Natural killer cell (primary cell): ENCODE measurements at regions not wholly inside any gene's neighbourhood (a gene's known extent, or its start where the extent isn't known, plus 50 kb on each side); places are given as distances from the start of the nearest gene placed in this dataset.

Experiments
- ATAC-seq, 3 donors: fragments of 150-1000 bp in 2 of 3; fragments of 200-7000 bp in 1 of 3; cut with Tn5 transposase; 1 replicate in 1 of 3; 2 replicates in 2 of 3; pipeline ENCODE4 v1.10.0; 2021; ENCODE audit warnings: mild to moderate bottlenecking in 2 of 3, moderate library complexity in 2 of 3
- DNase-seq, 2 donors: peaks; one replicate each; pipeline versions ENCODE4 v3.0.0 to v3.0.0-alpha.2; 2013 to 2021; ENCODE audit warnings: mixed read lengths in 1 of 2
- H3K27ac ChIP-seq: one replicate; pipeline ENCODE4 v1.5.1; 2013; ENCODE audit warnings: mild to moderate bottlenecking, low read length
- H3K27me3 ChIP-seq: one replicate; pipeline ENCODE4 v1.6.1; 2013; ENCODE audit warnings: low read length; ENCODE audit not compliant: control insufficient read depth, insufficient read depth
- H3K36me3 ChIP-seq: one replicate; pipeline ENCODE4 v1.6.1; 2013; ENCODE audit warnings: low read length; ENCODE audit not compliant: control insufficient read depth, insufficient read depth
- H3K4me1 ChIP-seq: one replicate; pipeline ENCODE4 v1.6.1; 2013; ENCODE audit warnings: low read length; ENCODE audit not compliant: control insufficient read depth, insufficient read depth
- H3K4me3 ChIP-seq: one replicate; pipeline ENCODE4 v1.5.1; 2013; ENCODE audit warnings: low read length
- H3K9me3 ChIP-seq: one replicate; pipeline ENCODE4 v1.6.1; 2013; ENCODE audit warnings: low read length; ENCODE audit not compliant: control insufficient read depth, insufficient read depth
- H3K27ac Mint-ChIP-seq, 2 donors: one replicate each; pipeline ENCODE4 v1.8.0; 2022; ENCODE audit warnings: mild to moderate bottlenecking in 2 of 2, mixed read lengths in 2 of 2, moderate library complexity in 1 of 2
- H3K27me3 Mint-ChIP-seq, 2 donors: one replicate each; pipeline ENCODE4 v1.8.0; 2022; ENCODE audit warnings: low read depth in 2 of 2, mixed read lengths in 2 of 2
- H3K36me3 Mint-ChIP-seq: one replicate; pipeline ENCODE4 v1.8.0; 2022; ENCODE audit warnings: mixed read lengths
- H3K4me1 Mint-ChIP-seq, 2 donors: one replicate each; pipeline ENCODE4 v1.8.0; 2022; ENCODE audit warnings: mixed read lengths in 2 of 2
- H3K4me3 Mint-ChIP-seq: one replicate; pipeline ENCODE4 v1.8.0; 2022; ENCODE audit warnings: mild to moderate bottlenecking, moderate library complexity, mixed read lengths
- H3K9me3 Mint-ChIP-seq, 2 donors: one replicate each; pipeline ENCODE4 v1.8.0; 2022; ENCODE audit warnings: mixed read lengths in 2 of 2
- WGBS: methylation state at CpG from one replicate; pipeline ENCODE4 v1.1.7; 2013; ENCODE audit warnings: missing lambda C conversion rate; ENCODE audit not compliant: insufficient coverage; 5-methylcytosine and 5-hydroxymethylcytosine counted together
- intact Hi-C: fragments of 100-400 bp; cut with micrococcal nuclease; formaldehyde crosslinking; loops from one replicate; pipeline ENCODE4 v1.14.2; 2022
- TF ChIP-seq, protein P1 (sequence below): fragments of 200-600 bp; IDR thresholded peaks from one replicate; pipeline ENCODE4 v1.8.0; 2022; ENCODE audit warnings: antibody characterized with exemption

DNA sequence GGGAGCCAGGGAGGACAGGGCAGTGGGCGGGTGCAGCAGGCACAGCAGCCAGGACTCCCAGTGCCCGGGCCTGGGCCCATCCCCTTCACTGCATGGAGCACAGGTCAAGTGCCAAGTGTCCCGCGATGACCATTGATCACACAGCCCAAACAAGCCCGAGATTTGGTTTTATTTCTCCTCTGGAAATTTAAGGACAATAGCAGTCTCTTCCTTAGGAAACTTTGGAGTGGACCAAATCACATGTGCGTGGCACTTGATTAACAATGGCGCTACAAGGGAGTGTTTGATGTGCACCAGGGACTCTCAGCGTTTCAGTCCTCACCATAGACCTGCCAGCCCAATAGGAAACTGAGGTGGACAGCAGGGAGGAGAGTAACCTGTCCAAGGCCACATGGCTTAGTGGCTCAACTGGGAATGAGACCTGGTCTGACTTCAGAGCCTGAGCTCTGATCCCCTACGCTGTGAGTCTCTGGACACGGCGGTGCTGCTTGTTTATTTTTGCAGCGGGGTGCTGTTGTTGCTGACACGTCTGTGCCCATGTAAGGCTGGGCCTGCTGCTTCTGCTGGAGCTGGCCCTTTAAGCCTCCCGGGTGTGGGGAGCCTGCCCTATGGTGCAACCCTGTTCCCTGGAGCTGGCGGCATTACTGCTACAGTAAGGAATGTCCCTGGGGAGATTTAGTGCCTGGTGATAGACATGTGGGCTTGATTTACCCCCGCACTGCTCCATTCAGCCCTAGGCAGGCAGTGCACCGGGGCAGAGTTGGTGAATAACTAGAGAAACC is 194.2 kb downstream of the INHBB start:
- Mint-ChIP-seq H3K27me3 (peaks cover 0 to 9% of the 10 kb centered on the region in 2 donors), H3K4me3 (no peak overlapping the region), H3K9me3 (no peaks in the 10 kb centered on the region), H3K27ac (no peak overlapping the region), H3K36me3 (no peaks in the 10 kb centered on the region), H3K4me1 (no peaks in the 10 kb centered on the region)
- Histone ChIP-seq H3K4me3 (no peak overlapping the region), H3K9me3 (no peaks in the 10 kb centered on the region), H3K27ac (no peak overlapping the region), H3K36me3 (no peaks in the 10 kb centered on the region), H3K27me3 (no peaks in the 10 kb centered on the region), H3K4me1 (no peaks in the 10 kb centered on the region)
- ATAC-seq (no peak), DNase-seq (no peak)
- WGBS: 85% methylated on average over 17 of the region's 17 CpGs
- TF ChIP-seq, protein P1, sequence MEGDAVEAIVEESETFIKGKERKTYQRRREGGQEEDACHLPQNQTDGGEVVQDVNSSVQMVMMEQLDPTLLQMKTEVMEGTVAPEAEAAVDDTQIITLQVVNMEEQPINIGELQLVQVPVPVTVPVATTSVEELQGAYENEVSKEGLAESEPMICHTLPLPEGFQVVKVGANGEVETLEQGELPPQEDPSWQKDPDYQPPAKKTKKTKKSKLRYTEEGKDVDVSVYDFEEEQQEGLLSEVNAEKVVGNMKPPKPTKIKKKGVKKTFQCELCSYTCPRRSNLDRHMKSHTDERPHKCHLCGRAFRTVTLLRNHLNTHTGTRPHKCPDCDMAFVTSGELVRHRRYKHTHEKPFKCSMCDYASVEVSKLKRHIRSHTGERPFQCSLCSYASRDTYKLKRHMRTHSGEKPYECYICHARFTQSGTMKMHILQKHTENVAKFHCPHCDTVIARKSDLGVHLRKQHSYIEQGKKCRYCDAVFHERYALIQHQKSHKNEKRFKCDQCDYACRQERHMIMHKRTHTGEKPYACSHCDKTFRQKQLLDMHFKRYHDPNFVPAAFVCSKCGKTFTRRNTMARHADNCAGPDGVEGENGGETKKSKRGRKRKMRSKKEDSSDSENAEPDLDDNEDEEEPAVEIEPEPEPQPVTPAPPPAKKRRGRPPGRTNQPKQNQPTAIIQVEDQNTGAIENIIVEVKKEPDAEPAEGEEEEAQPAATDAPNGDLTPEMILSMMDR: no peak
- intact Hi-C loops: no loop called here

DNA sequence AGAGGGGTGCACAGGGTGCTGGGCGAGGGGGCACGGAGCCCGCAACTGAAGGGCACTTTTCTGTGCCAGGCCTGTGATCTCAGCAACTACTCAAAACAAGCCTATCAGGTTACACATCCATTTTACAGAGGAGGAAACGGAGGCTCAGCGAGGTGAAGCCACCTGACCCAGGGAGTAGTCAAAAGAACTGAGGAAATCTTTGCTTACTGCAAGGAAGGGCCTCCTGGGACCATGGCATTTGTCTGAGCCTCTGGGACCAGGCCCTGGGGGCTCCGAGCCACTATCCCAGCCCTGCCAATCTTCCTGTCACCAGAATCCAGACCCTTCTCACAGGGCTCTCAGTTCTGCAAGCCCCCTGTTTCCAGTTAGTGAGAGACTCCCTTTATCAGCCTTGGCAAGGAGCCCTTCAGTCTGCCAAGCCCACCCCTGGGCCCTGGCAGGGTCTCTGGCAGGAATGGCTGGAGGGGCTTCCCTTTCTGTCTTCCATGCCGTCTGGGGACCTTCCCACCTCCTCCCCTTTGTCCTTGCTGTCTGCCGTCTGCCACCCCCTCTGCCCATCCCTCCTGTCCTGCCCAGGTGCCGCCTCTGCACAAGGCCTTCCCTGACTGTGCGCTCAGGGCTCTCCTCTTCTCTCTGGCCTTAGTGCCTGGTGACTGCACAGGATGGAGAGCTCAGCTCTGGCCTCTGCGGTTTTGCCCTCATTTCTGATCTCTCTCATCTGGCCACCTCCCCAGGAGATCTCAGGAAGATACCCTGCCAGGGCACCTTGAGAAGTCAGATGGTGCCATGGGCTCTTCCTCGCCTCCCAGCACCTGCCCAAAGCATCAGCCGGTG is 194.7 kb upstream of the GLI2 start:
- TF ChIP-seq, protein P1: no peak

DNA sequence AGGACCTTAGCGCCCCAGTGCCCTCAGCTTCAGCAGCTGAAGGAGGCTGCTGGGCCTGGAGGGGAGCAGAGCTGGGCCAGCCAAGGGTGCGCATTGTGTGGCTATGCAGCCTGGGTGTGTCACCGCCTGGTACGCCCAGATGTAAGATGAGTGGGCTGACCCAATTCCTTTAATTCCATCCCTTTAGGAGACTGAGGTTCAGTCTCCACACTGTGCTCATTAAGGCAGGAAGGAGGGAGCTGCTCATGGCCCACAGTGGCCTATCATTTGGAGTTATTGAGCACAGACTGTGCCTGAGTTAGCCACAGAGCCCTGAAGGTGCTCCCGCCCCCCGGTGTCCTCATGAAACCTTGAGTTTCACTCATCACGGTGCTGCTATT is 194.1 kb upstream of the GLI2 start:
- no peaks in the 10 kb centered on the region for H3K4me1 Mint-ChIP-seq
- TF ChIP-seq, protein P1: no peak
- WGBS: 95% methylated on average over 7 of the region's 7 CpGs

More for the DNA sequence above, 194.7 kb upstream of the GLI2 start:
- Mint-ChIP-seq H3K9me3 (no peaks in the 10 kb centered on the region), H3K4me3 (no peak overlapping the region), H3K4me1 (no peaks in the 10 kb centered on the region), H3K36me3 (no peaks in the 10 kb centered on the region), H3K27me3 (peaks cover 0 to 9% of the 10 kb centered on the region in 2 donors), H3K27ac (no peak overlapping the region)
- Histone ChIP-seq H3K4me1 (no peaks in the 10 kb centered on the region), H3K36me3 (no peaks in the 10 kb centered on the region), H3K4me3 (no peak overlapping the region), H3K27ac (no peak overlapping the region), H3K9me3 (no peaks in the 10 kb centered on the region), H3K27me3 (no peaks in the 10 kb centered on the region)
- 84% methylated on average over 13 of the region's 13 CpGs for WGBS
- ATAC-seq: no peak
- DNase-seq: no peak
- intact Hi-C loops: no loop called here

More for the DNA sequence above, 194.1 kb upstream of the GLI2 start:
- intact Hi-C loops: no loop called here
- Histone ChIP-seq H3K9me3 (no peaks in the 10 kb centered on the region), H3K4me3 (no peak overlapping the region), H3K27me3 (no peaks in the 10 kb centered on the region), H3K4me1 (no peaks in the 10 kb centered on the region), H3K27ac (no peak overlapping the region), H3K36me3 (no peaks in the 10 kb centered on the region)
- H3K9me3 Mint-ChIP-seq: no peaks in the 10 kb centered on the region
- H3K36me3 Mint-ChIP-seq: no peaks in the 10 kb centered on the region
- DNase-seq (no peak), ATAC-seq (no peak)
- H3K4me3 Mint-ChIP-seq: no peak overlapping the region
- H3K27me3 Mint-ChIP-seq: peaks cover 0 to 9% of the 10 kb centered on the region in 2 donors
- H3K27ac Mint-ChIP-seq: no peak overlapping the region
